Activated T-helper 9 cell treated with anti-CD3 and anti-CD28 coated beads, Interleukin-2, amount 50 U/mL, for 16 hours (primary cell): ENCODE measurements at regions not wholly inside any gene's neighbourhood (a gene's known extent, or its start where the extent isn't known, plus 50 kb on each side); places are given as distances from the start of the nearest gene placed in this dataset.

ENCODE experiments used
- DNase-seq: peaks from one replicate; pipeline ENCODE4 v3.0.0-alpha.2; 2020; ENCODE audit warnings: low read depth

- DNase-seq = no peak
Observed at GRCh38 chr12:124395284-124395752, 100.4 kb downstream of the RFLNA start.

GRCh38 chr12:124394462-124395128 lies 99.7 kb downstream of the RFLNA start:
- DNase-seq = no peak

- DNase-seq = no peak
Observed at GRCh38 chr12:124393831-124394230, 98.9 kb downstream of the RFLNA start.

GRCh38 chr12:124393414-124393790 lies 98.5 kb downstream of the RFLNA start:
- no peak for DNase-seq

- DNase-seq = no peak
Observed at GRCh38 chr12:124392667-124393413, 97.9 kb downstream of the RFLNA start.

- no peak for DNase-seq
Observed at GRCh38 chr12:124392271-124392666, 97.4 kb downstream of the RFLNA start.

GRCh38 chr12:124391340-124392261 lies 96.7 kb downstream of the RFLNA start:
- peak; percentile 17 for DNase-seq

GRCh38 chr12:124390442-124391097 lies 95.7 kb downstream of the RFLNA start:
- DNase-seq = no peak

- no peak for DNase-seq
Observed at GRCh38 chr12:124389725-124390441, 95.0 kb downstream of the RFLNA start.

- DNase-seq = peak; percentile 45
Observed at GRCh38 chr12:124389138-124389724, 94.3 kb downstream of the RFLNA start.

- peak; percentile 27 for DNase-seq
Observed at GRCh38 chr12:124388679-124389137, 93.8 kb downstream of the RFLNA start.

- no peak for DNase-seq
Observed at GRCh38 chr12:124388038-124388671, 93.3 kb downstream of the RFLNA start.

GRCh38 chr12:124387528-124387911 lies 92.6 kb downstream of the RFLNA start:
- DNase-seq = no peak

GRCh38 chr12:124386661-124387527 lies 92.0 kb downstream of the RFLNA start:
- no peak for DNase-seq

- no peak for DNase-seq
Observed at GRCh38 chr12:124386059-124386458, 91.2 kb downstream of the RFLNA start.

- no peak for DNase-seq
Observed at GRCh38 chr12:124385219-124385969, 90.5 kb downstream of the RFLNA start.

- no peak for DNase-seq
Observed at GRCh38 chr12:124384299-124384894, 89.5 kb downstream of the RFLNA start.

- DNase-seq = no peak
Observed at GRCh38 chr12:124383028-124383427, 88.1 kb downstream of the RFLNA start.
